Putamen (tissue), 1 donor: ENCODE measurements at regions not wholly inside any gene's neighbourhood (a gene's known extent, or its start where the extent isn't known, plus 50 kb on each side); places are given as distances from the start of the nearest gene placed in this dataset.
"Not testable (repeated sequence)": the region's sequence is repeated elsewhere in the genome, so short reads cannot be mapped to it uniquely, and the experiment has no call there.

Experiments used
- DNase-seq: peaks from one replicate; pipeline ENCODE4 v3.0.0-alpha.2; 2016; ENCODE audit warnings: low spot score

GRCh38 chr2:87075054-87075790 is 53.6 kb upstream of the PLGLB1 start:
- DNase-seq = peak; percentile 2

- DNase-seq = peak; percentile 22
Observed at GRCh38 chr2:87075791-87076252, 54.2 kb upstream of the PLGLB1 start.

- DNase-seq = peak; percentile 88
Observed at GRCh38 chr2:87076253-87077123, 54.8 kb upstream of the PLGLB1 start.

- DNase-seq = not testable (repeated sequence)
Observed at GRCh38 chr2:87077124-87077446, 55.4 kb upstream of the PLGLB1 start.

- not testable (repeated sequence) for DNase-seq
Observed at GRCh38 chr2:87081727-87082126, 60.1 kb upstream of the PLGLB1 start.

GRCh38 chr2:87088079-87088478 is 66.4 kb upstream of the PLGLB1 start:
- not testable (repeated sequence) for DNase-seq

GRCh38 chr2:87089401-87089800 is 67.8 kb upstream of the PLGLB1 start:
- not testable (repeated sequence) for DNase-seq

- not testable (repeated sequence) for DNase-seq
Observed at GRCh38 chr2:87093252-87093651, 71.6 kb upstream of the PLGLB1 start.

GRCh38 chr2:87093937-87094529 is 72.4 kb upstream of the PLGLB1 start:
- not testable (repeated sequence) for DNase-seq

GRCh38 chr2:87095804-87096203 is 74.2 kb upstream of the PLGLB1 start:
- not testable (repeated sequence) for DNase-seq

- not testable (repeated sequence) for DNase-seq
Observed at GRCh38 chr2:87128761-87129553, 107.3 kb upstream of the PLGLB1 start.

GRCh38 chr2:87132577-87132976 is 110.9 kb upstream of the PLGLB1 start:
- DNase-seq = not testable (repeated sequence)

- not testable (repeated sequence) for DNase-seq
Observed at GRCh38 chr2:87151835-87152493, 130.3 kb upstream of the PLGLB1 start.

- not testable (repeated sequence) for DNase-seq
Observed at GRCh38 chr2:87174454-87174853, 152.8 kb upstream of the PLGLB1 start.

- DNase-seq = not testable (repeated sequence)
Observed at GRCh38 chr2:87183373-87183772, 161.7 kb upstream of the PLGLB1 start.

GRCh38 chr2:87184260-87184659 is 162.6 kb upstream of the PLGLB1 start:
- DNase-seq = not testable (repeated sequence)

GRCh38 chr2:87189214-87189613 is 167.6 kb upstream of the PLGLB1 start:
- not testable (repeated sequence) for DNase-seq

GRCh38 chr2:87193336-87193735 is 171.7 kb upstream of the PLGLB1 start:
- DNase-seq = not testable (repeated sequence)

GRCh38 chr2:87194254-87194999 is 172.8 kb upstream of the PLGLB1 start:
- DNase-seq = not testable (repeated sequence)

- DNase-seq = not testable (repeated sequence)
Observed at GRCh38 chr2:87196720-87197388, 175.2 kb upstream of the PLGLB1 start.
